ENCODE measurements at regions not wholly inside any gene's neighbourhood (a gene's known extent, or its start where the extent isn't known, plus 50 kb on each side); places are given as distances from the start of the nearest gene placed in this dataset.

DNA sequence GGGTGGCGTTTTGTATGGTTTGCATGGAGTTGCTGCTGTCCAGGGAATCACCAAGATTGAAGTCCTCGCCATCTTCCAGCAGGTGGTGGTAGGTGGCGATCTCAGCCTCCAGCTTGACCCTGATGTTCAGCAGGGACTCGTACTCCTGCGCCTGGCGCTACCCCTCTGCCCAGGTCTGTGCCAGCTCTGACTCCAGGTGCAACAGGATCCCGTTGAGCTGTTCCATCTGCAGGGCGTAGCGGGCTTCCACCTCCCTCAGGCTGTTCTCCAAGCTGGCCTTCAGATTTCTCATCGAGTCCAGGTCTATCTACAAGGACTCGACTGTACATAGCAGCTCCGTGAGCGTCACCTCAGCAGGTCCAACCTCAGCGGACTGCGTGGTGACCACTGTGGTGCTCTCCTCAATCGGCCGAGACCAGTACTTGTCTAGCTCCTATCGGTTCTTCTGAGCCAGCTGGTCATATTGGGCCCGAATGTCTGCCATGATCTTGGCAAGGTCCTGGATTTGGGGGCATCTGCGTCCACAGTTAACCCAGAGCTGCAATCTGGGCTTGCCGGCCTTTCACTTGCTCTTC, 1584.8 kb upstream of the ACO1 start:
- Histone ChIP-seq H3K27ac (ENCODE audit: extremely low read depth, low read depth, low read length) (no peak overlapping the region), H3K9me3 (ENCODE audit: control insufficient read depth, insufficient read depth, low read depth, low read length) (no peaks in the 10 kb centered on the region), H3K36me3 (ENCODE audit: control insufficient read depth in 2 of 2, insufficient read depth in 1 of 2, low read length in 2 of 2) (no peaks in the 10 kb centered on the region), H3K4me1 (ENCODE audit: control insufficient read depth, insufficient read depth, low read length) (no peaks in the 10 kb centered on the region), H3K4me3 (ENCODE audit: low read depth, low read length) (no peak overlapping the region)
- ChIA-PET POLR2A (no interaction called here), CTCF (no interaction called here)
- no peak for TF ChIP-seq ZNF266 (tag by site-specific recombination; IDR thresholded peaks at IDR 0.05; ENCODE audit: low read depth)
- no peak for TF ChIP-seq ZNF211 (tag by site-specific recombination; IDR thresholded peaks at IDR 0.05; ENCODE audit: low read depth)
- TF ChIP-seq ZNF610 (tag by site-specific recombination; IDR thresholded peaks at IDR 0.05; ENCODE audit: borderline replicate concordance), result no peak
- no peak for TF ChIP-seq ZNF521 (tag by site-specific recombination; IDR thresholded peaks at IDR 0.05)
- TF ChIP-seq ZFP69B (tag by site-specific recombination; IDR thresholded peaks at IDR 0.05), result no peak
- no peak for TF ChIP-seq ZNF37A (tag by site-specific recombination; IDR thresholded peaks at IDR 0.05)
- no peak for TF ChIP-seq ZNF184 (tag by site-specific recombination; IDR thresholded peaks at IDR 0.05)
- TF ChIP-seq ZNF792 (tag by site-specific recombination; IDR thresholded peaks at IDR 0.05), result no peak
- no peak for TF ChIP-seq RBAK (tag by site-specific recombination; IDR thresholded peaks at IDR 0.05)
- no peak for TF ChIP-seq ZFHX2 (tag by site-specific recombination; conservative IDR thresholded peaks at IDR 0.05)
- TF ChIP-seq ZNF426 (tag by site-specific recombination; IDR thresholded peaks at IDR 0.05), result no peak
- no peak for TF ChIP-seq ZNF555 (tag by site-specific recombination; conservative IDR thresholded peaks at IDR 0.05)
- TF ChIP-seq AEBP2 (tag by site-specific recombination; IDR thresholded peaks at IDR 0.05; ENCODE audit: borderline replicate concordance), result no peak
- TF ChIP-seq ZNF202 (tag by site-specific recombination; IDR thresholded peaks at IDR 0.05; ENCODE audit: borderline replicate concordance), result no peak
- no peak for TF ChIP-seq ZNF274 (IDR thresholded peaks at IDR 0.05; ENCODE audit: low read length)
- no peak for TF ChIP-seq ZNF274 (tag by site-specific recombination; IDR thresholded peaks at IDR 0.05; ENCODE audit: borderline replicate concordance)
- TF ChIP-seq, protein P1, sequence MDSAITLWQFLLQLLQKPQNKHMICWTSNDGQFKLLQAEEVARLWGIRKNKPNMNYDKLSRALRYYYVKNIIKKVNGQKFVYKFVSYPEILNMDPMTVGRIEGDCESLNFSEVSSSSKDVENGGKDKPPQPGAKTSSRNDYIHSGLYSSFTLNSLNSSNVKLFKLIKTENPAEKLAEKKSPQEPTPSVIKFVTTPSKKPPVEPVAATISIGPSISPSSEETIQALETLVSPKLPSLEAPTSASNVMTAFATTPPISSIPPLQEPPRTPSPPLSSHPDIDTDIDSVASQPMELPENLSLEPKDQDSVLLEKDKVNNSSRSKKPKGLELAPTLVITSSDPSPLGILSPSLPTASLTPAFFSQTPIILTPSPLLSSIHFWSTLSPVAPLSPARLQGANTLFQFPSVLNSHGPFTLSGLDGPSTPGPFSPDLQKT (IDR thresholded peaks at IDR 0.05; ENCODE audit: borderline replicate concordance, low read depth, low read length), result no peak
- TF ChIP-seq ZNF626 (tag by site-specific recombination; IDR thresholded peaks at IDR 0.05), result no peak

GRCh38 chr9:30800421-30800820, 1584.0 kb upstream of the ACO1 start:
- no peaks in the 10 kb centered on the region for H3K36me3 ChIP-seq (ENCODE audit: control insufficient read depth in 2 of 2, insufficient read depth in 1 of 2, low read length in 2 of 2)
- POLR2A ChIA-PET, result no interaction called here
- H3K4me1 ChIP-seq (ENCODE audit: control insufficient read depth, insufficient read depth, low read length), result no peaks in the 10 kb centered on the region
- TF ChIP-seq HOXD13 (CRISPR knock-in tag; IDR thresholded peaks at IDR 0.05; ENCODE audit: borderline replicate concordance), result no peak
- no peak overlapping the region for H3K4me3 ChIP-seq (ENCODE audit: low read depth, low read length)
- H3K9me3 ChIP-seq (ENCODE audit: control insufficient read depth, insufficient read depth, low read depth, low read length), result no peaks in the 10 kb centered on the region
- no peak overlapping the region for H3K27ac ChIP-seq (ENCODE audit: extremely low read depth, low read depth, low read length)
- CTCF ChIA-PET, result no interaction called here

DNA sequence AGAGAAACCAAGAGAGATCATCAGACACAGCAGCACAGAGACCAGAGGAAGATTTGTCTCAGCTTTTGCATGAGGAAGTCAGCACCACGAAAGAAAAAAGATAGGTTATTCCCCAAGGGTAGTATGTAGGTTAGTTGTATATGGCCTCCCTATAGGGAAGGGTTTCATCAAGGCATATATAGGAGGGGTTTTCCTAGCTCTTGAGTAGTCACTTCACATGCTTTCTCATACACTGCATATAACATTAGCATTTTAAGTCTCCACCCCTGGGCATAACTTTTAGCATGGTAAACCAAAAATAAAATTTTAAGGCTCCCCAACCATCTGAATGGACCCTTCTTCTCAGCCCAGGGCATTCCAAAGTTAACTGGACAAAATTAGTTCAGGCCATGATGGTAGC, 1571.6 kb upstream of the ACO1 start:
- Histone ChIP-seq H3K36me3 (ENCODE audit: control insufficient read depth in 2 of 2, insufficient read depth in 1 of 2, low read length in 2 of 2) (no peaks in the 10 kb centered on the region), H3K4me1 (ENCODE audit: control insufficient read depth, insufficient read depth, low read length) (no peaks in the 10 kb centered on the region), H3K4me3 (ENCODE audit: low read depth, low read length) (no peak overlapping the region), H3K9me3 (ENCODE audit: control insufficient read depth, insufficient read depth, low read depth, low read length) (no peaks in the 10 kb centered on the region), H3K27ac (ENCODE audit: extremely low read depth, low read depth, low read length) (no peak overlapping the region)
- ChIA-PET POLR2A (no interaction called here), CTCF (no interaction called here)
- TF ChIP-seq ZNF248 (tag by site-specific recombination; IDR thresholded peaks at IDR 0.05) (no peak), ZNF670 (tag by site-specific recombination; IDR thresholded peaks at IDR 0.05; ENCODE audit: low read depth) (no peak), ZNF677 (tag by site-specific recombination; IDR thresholded peaks at IDR 0.05) (no peak), ZNF555 (tag by site-specific recombination; conservative IDR thresholded peaks at IDR 0.05) (no peak), KLF7 (tag by site-specific recombination; IDR thresholded peaks at IDR 0.05; ENCODE audit: borderline replicate concordance) (no peak), IKZF3 (tag by site-specific recombination; IDR thresholded peaks at IDR 0.05) (no peak), ZNF660 (tag by site-specific recombination; IDR thresholded peaks at IDR 0.05) (no peak), ZNF157 (tag by site-specific recombination; IDR thresholded peaks at IDR 0.05) (no peak), PRDM4 (tag by site-specific recombination; IDR thresholded peaks at IDR 0.05) (no peak)
- TF ChIP-seq, protein P2, sequence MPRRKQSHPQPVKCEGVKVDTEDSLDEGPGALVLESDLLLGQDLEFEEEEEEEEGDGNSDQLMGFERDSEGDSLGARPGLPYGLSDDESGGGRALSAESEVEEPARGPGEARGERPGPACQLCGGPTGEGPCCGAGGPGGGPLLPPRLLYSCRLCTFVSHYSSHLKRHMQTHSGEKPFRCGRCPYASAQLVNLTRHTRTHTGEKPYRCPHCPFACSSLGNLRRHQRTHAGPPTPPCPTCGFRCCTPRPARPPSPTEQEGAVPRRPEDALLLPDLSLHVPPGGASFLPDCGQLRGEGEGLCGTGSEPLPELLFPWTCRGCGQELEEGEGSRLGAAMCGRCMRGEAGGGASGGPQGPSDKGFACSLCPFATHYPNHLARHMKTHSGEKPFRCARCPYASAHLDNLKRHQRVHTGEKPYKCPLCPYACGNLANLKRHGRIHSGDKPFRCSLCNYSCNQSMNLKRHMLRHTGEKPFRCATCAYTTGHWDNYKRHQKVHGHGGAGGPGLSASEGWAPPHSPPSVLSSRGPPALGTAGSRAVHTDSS (tag by site-specific recombination; IDR thresholded peaks at IDR 0.05), result no peak

Measured in HEK293 (cell line).